ENCODE measurements at regions not wholly inside any gene's neighbourhood (a gene's known extent, or its start where the extent isn't known, plus 50 kb on each side); places are given as distances from the start of the nearest gene placed in this dataset.

DNA sequence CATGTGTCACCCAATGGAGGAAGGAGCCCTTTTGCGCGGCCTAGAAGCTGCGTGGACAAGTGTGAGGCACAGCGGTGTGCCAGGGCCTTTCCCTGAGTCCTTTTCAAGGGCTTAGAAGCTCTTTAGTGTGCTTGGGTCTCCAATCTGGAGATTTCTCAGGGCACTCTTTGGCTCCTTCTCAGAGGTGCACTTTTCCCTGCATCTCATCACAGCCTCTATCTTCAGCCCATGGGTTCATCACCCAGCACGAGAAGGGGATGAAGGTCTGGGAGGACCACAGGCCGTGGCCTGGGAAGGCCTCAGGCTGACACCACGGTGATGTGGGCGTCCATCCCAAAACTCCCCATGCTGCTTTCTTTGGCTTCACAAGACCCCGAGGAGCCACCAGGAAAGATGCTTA lies 233.4 kb downstream of the TEX36 start:
- DNase-seq (ENCODE audit: low read depth), result no peak
- H3K4me3 ChIP-seq (ENCODE audit: low read length), result no peak overlapping the region
- TF ChIP-seq CTCF (IDR thresholded peaks at IDR 0.05; ENCODE audit: insufficient read depth, low read depth, low read length, missing control alignments), result no peak

DNA sequence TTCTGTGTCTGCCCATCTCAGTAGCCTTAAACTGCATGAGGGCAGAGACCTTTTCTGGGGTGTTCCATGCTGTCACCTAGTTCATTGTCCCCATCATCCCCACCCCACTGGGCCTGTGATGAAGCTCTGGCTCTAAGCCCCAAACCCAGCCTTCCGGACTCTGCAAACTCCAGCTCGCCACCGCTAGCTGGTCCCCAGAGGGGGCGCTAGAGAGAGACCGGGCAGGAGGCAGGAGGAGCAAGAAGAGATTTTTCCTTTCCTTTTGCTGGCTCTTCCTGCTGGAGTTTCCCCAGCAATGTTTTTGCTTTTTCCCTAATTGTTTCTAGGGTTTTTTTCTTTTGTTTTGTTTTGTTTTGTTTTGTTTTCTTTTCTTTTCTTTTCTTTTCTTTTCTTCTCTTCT lies 234.4 kb downstream of the TEX36 start:
- peak; percentile 34 for DNase-seq (ENCODE audit: low read depth)
- H3K4me3 ChIP-seq (ENCODE audit: low read length), result no peak overlapping the region
- peak; percentile 56 for TF ChIP-seq CTCF (IDR thresholded peaks at IDR 0.05; ENCODE audit: insufficient read depth, low read depth, low read length, missing control alignments)

DNA sequence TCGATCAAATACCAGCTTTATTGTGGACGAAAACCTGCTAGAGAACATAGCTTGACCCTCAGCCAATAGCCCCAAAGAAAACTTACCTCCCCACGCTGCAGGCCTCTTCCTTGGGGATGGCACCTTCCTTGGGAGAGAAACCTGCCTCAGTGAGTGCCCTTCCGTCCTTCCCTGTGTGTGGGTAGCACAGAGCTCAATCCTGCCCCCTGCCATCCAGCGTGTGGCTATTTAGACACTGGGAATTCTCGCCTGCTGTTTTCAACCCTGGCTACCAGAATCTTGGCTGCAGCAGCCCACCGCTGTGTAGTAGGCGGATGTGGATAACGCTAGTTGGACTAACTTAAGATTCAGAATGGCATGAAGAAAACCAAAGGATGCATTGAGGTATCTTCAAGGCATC lies 238.2 kb downstream of the TEX36 start:
- no peak for TF ChIP-seq CTCF (IDR thresholded peaks at IDR 0.05; ENCODE audit: insufficient read depth, low read depth, low read length, missing control alignments)
- DNase-seq (ENCODE audit: low read depth), result no peak
- no peak overlapping the region for H3K4me3 ChIP-seq (ENCODE audit: low read length)

- DNase-seq (ENCODE audit: low read depth), result peak; percentile 9
- no peak overlapping the region for H3K4me3 ChIP-seq (ENCODE audit: low read length)
- TF ChIP-seq CTCF (IDR thresholded peaks at IDR 0.05; ENCODE audit: insufficient read depth, low read depth, low read length, missing control alignments), result no peak
Observed at GRCh38 chr10:125442856-125443540, 240.0 kb downstream of the TEX36 start.

DNA sequence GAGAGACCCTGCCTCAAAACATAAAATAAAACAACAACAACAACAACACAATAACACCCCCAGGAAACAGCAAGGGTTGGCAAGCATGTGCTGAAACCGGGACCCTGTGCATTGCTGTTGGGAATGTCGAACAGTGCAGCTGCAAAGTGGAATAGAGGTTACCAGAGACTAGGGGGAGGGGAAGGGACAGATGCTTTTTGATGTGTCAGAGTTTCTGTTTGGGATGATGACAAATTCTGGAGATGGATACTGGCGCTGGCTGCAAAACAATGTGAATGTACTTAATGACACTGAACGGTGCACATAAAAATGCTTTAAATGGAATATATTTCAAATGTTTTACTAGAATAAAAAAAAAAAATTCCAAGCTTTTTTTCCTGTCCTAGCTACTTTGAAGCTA lies 241.8 kb downstream of the TEX36 start:
- DNase-seq (ENCODE audit: low read depth), result peak; percentile 32

GRCh38 chr10:125431149-125431548 lies 251.8 kb downstream of the TEX36 start:
- no peak for TF ChIP-seq CTCF (IDR thresholded peaks at IDR 0.05; ENCODE audit: insufficient read depth, low read depth, low read length, missing control alignments)
- DNase-seq (ENCODE audit: low read depth), result no peak
- H3K4me3 ChIP-seq (ENCODE audit: low read length), result no peak overlapping the region

More for the DNA sequence above, 241.8 kb downstream of the TEX36 start:
- H3K4me3 ChIP-seq (ENCODE audit: low read length), result no peak overlapping the region
- TF ChIP-seq CTCF (IDR thresholded peaks at IDR 0.05; ENCODE audit: insufficient read depth, low read depth, low read length, missing control alignments), result no peak

GRCh38 chr10:125428054-125428453 lies 254.9 kb downstream of the TEX36 start:
- DNase-seq (ENCODE audit: low read depth), result no peak
- no peak overlapping the region for H3K4me3 ChIP-seq (ENCODE audit: low read length)
- TF ChIP-seq CTCF (IDR thresholded peaks at IDR 0.05; ENCODE audit: insufficient read depth, low read depth, low read length, missing control alignments), result no peak

All from epithelial cell of esophagus (primary cell).